ENCODE measurements at regions not wholly inside any gene's neighbourhood (a gene's known extent, or its start where the extent isn't known, plus 50 kb on each side); places are given as distances from the start of the nearest gene placed in this dataset.

- Histone ChIP-seq H3K27me3 (replicated peaks; ENCODE audit: insufficient read depth) (no peaks in the 10 kb centered on the region), H3K4me3 (no peak overlapping the region), H3K4me1 (replicated peaks) (no peaks in the 10 kb centered on the region), H3K36me3 (no peaks in the 10 kb centered on the region), H3K27ac (no peak overlapping the region), H3K9me3 (no peaks in the 10 kb centered on the region)
- TF ChIP-seq POLR2A (IDR thresholded peaks at IDR 0.05) (no peak), POLR2AphosphoS5 (IDR thresholded peaks at IDR 0.05) (no peak), CTCF (IDR thresholded peaks at IDR 0.05) (no peak)
- intact Hi-C loops (cut with DNase I): no loop called here
- DNase-seq (ENCODE audit: low spot score): no peak
- 88% methylated on average over 3 of the region's 3 CpGs for WGBS
Observed at GRCh38 chr13:83190020-83190419, 692.3 kb downstream of the SLITRK1 start.

- no peak for TF ChIP-seq POLR2A (IDR thresholded peaks at IDR 0.05)
- no peak for TF ChIP-seq CTCF (IDR thresholded peaks at IDR 0.05)
- no peak for TF ChIP-seq POLR2AphosphoS5 (IDR thresholded peaks at IDR 0.05)
- no peak overlapping the region for H3K27ac ChIP-seq
- H3K9me3 ChIP-seq: no peaks in the 10 kb centered on the region
- no peaks in the 10 kb centered on the region for H3K36me3 ChIP-seq
- H3K4me3 ChIP-seq: no peak overlapping the region
- no peaks in the 10 kb centered on the region for H3K27me3 ChIP-seq (replicated peaks; ENCODE audit: insufficient read depth)
- intact Hi-C loops (cut with DNase I): no loop called here
- no peaks in the 10 kb centered on the region for H3K4me1 ChIP-seq (replicated peaks)
- WGBS: 66% methylated on average over 2 of the region's 2 CpGs
- no peak for DNase-seq (ENCODE audit: low spot score)
Observed at GRCh38 chr13:83184819-83185218, 697.5 kb downstream of the SLITRK1 start.

- no peaks in the 10 kb centered on the region for H3K9me3 ChIP-seq
- no peaks in the 10 kb centered on the region for H3K27me3 ChIP-seq (replicated peaks; ENCODE audit: insufficient read depth)
- no peaks in the 10 kb centered on the region for H3K4me1 ChIP-seq (replicated peaks)
- 97% methylated on average over 11 of the region's 11 CpGs for WGBS
- no peak for TF ChIP-seq POLR2A (IDR thresholded peaks at IDR 0.05)
- no peak for TF ChIP-seq POLR2AphosphoS5 (IDR thresholded peaks at IDR 0.05)
- no peak for TF ChIP-seq CTCF (IDR thresholded peaks at IDR 0.05)
- DNase-seq (ENCODE audit: low spot score): no peak
- H3K36me3 ChIP-seq: no peaks in the 10 kb centered on the region
- intact Hi-C loops (cut with DNase I): no loop called here
- no peak overlapping the region for H3K4me3 ChIP-seq
- no peak overlapping the region for H3K27ac ChIP-seq
Observed at GRCh38 chr13:83184150-83184475, 698.2 kb downstream of the SLITRK1 start.

- no peaks in the 10 kb centered on the region for H3K4me1 ChIP-seq (replicated peaks)
- 90% methylated on average over 14 of the region's 14 CpGs for WGBS
- no peaks in the 10 kb centered on the region for H3K27me3 ChIP-seq (replicated peaks; ENCODE audit: insufficient read depth)
- H3K4me3 ChIP-seq: no peak overlapping the region
- no peak overlapping the region for H3K27ac ChIP-seq
- no peaks in the 10 kb centered on the region for H3K36me3 ChIP-seq
- intact Hi-C loops (cut with DNase I): no loop called here
- no peaks in the 10 kb centered on the region for H3K9me3 ChIP-seq
- TF ChIP-seq POLR2A (IDR thresholded peaks at IDR 0.05) (no peak), CTCF (IDR thresholded peaks at IDR 0.05) (no peak), POLR2AphosphoS5 (IDR thresholded peaks at IDR 0.05) (no peak)
- DNase-seq (ENCODE audit: low spot score): no peak
Observed at GRCh38 chr13:83183439-83184149, 698.7 kb downstream of the SLITRK1 start.

GRCh38 chr13:83182845-83183244 is 699.4 kb downstream of the SLITRK1 start:
- intact Hi-C loops (cut with DNase I): no loop called here
- WGBS: 86% methylated on average over 8 of the region's 8 CpGs
- no peaks in the 10 kb centered on the region for H3K4me1 ChIP-seq (replicated peaks)
- no peaks in the 10 kb centered on the region for H3K27me3 ChIP-seq (replicated peaks; ENCODE audit: insufficient read depth)
- no peaks in the 10 kb centered on the region for H3K36me3 ChIP-seq
- no peak overlapping the region for H3K27ac ChIP-seq
- no peaks in the 10 kb centered on the region for H3K9me3 ChIP-seq
- TF ChIP-seq CTCF (IDR thresholded peaks at IDR 0.05) (no peak), POLR2A (IDR thresholded peaks at IDR 0.05) (no peak), POLR2AphosphoS5 (IDR thresholded peaks at IDR 0.05) (no peak)
- DNase-seq (ENCODE audit: low spot score): no peak
- no peak overlapping the region for H3K4me3 ChIP-seq
